Stimulated activated naive B cell treated with anti-CD40 and anti-IgM and Interleukin-4, amounts not matched to agents 10 μg/mL and 1 μg/mL and 100 μg/mL, for 72 hours (primary cell): ENCODE measurements at regions not wholly inside any gene's neighbourhood (a gene's known extent, or its start where the extent isn't known, plus 50 kb on each side); places are given as distances from the start of the nearest gene placed in this dataset.

ENCODE experiments used
- ATAC-seq, 2 donors: fragments of 150-1000 bp; cut with Tn5 transposase; replicated peaks; 2 replicates each; pipeline ENCODE4 v1.10.0; 2021; ENCODE audit warnings: moderate library complexity in 1 of 2
- DNase-seq: peaks from one replicate; pipeline ENCODE4 v3.0.0; 2021
- H3K27ac Mint-ChIP-seq: one replicate; pipeline ENCODE4 v1.8.0; 2022; ENCODE audit warnings: mild to moderate bottlenecking, mixed read lengths
- H3K27me3 Mint-ChIP-seq, 2 donors: one replicate each; pipeline ENCODE4 v1.8.0; 2022; ENCODE audit warnings: mixed read lengths in 2 of 2
- H3K36me3 Mint-ChIP-seq, 2 donors: one replicate each; pipeline ENCODE4 v1.8.0; 2022; ENCODE audit warnings: mixed read lengths in 2 of 2, mild to moderate bottlenecking in 1 of 2
- H3K4me1 Mint-ChIP-seq, 2 donors: one replicate each; pipeline ENCODE4 v1.8.0; 2022; ENCODE audit warnings: mixed read lengths in 2 of 2, mild to moderate bottlenecking in 1 of 2
- H3K4me3 Mint-ChIP-seq, 2 donors: one replicate each; pipeline ENCODE4 v1.8.0; 2022; ENCODE audit warnings: mild to moderate bottlenecking in 2 of 2, mixed read lengths in 2 of 2, moderate library complexity in 1 of 2
- H3K9me3 Mint-ChIP-seq, 2 donors: one replicate each; pipeline ENCODE4 v1.8.0; 2022; ENCODE audit warnings: mixed read lengths in 2 of 2, mild to moderate bottlenecking in 1 of 2

GRCh38 chr18:42588786-42589185 lies 526.7 kb downstream of the RIT2 start:
- no peaks in the 10 kb centered on the region for H3K27me3 Mint-ChIP-seq
- no peak for ATAC-seq
- no peak overlapping the region for H3K27ac Mint-ChIP-seq
- H3K9me3 Mint-ChIP-seq = peaks cover 0 to 5% of the 10 kb centered on the region in 2 donors
- no peak overlapping the region for H3K4me3 Mint-ChIP-seq
- no peaks in the 10 kb centered on the region for H3K36me3 Mint-ChIP-seq
- DNase-seq = no peak
- H3K4me1 Mint-ChIP-seq = no peaks in the 10 kb centered on the region

GRCh38 chr18:42604820-42605219 lies 510.7 kb downstream of the RIT2 start:
- no peaks in the 10 kb centered on the region for H3K36me3 Mint-ChIP-seq
- DNase-seq (no peak), ATAC-seq (no peak)
- no peaks in the 10 kb centered on the region for H3K27me3 Mint-ChIP-seq
- peaks cover 0 to 8% of the 10 kb centered on the region in 2 donors for H3K9me3 Mint-ChIP-seq
- no peak overlapping the region for H3K4me3 Mint-ChIP-seq
- H3K27ac Mint-ChIP-seq = no peak overlapping the region
- H3K4me1 Mint-ChIP-seq = no peaks in the 10 kb centered on the region

- Mint-ChIP-seq H3K36me3 (no peaks in the 10 kb centered on the region), H3K9me3 (peaks cover 0 to 8% of the 10 kb centered on the region in 2 donors), H3K27ac (no peak overlapping the region), H3K27me3 (no peaks in the 10 kb centered on the region), H3K4me1 (no peaks in the 10 kb centered on the region), H3K4me3 (no peak overlapping the region)
- DNase-seq (no peak), ATAC-seq (no peak)
These were observed 508.5 kb downstream of the RIT2 start for GRCh38 chr18:42606886-42607495.

- no peaks in the 10 kb centered on the region for H3K36me3 Mint-ChIP-seq
- peaks cover 0 to 4% of the 10 kb centered on the region in 2 donors for H3K9me3 Mint-ChIP-seq
- H3K27me3 Mint-ChIP-seq = no peaks in the 10 kb centered on the region
- H3K4me1 Mint-ChIP-seq = no peaks in the 10 kb centered on the region
- H3K27ac Mint-ChIP-seq = no peak overlapping the region
- no peak for DNase-seq
- ATAC-seq = no peak
- no peak overlapping the region for H3K4me3 Mint-ChIP-seq
These were observed 504.4 kb downstream of the RIT2 start for GRCh38 chr18:42611134-42611533.

- DNase-seq (no peak), ATAC-seq (no peak)
- H3K4me3 Mint-ChIP-seq = no peak overlapping the region
- no peaks in the 10 kb centered on the region for H3K36me3 Mint-ChIP-seq
- no peaks in the 10 kb centered on the region for H3K9me3 Mint-ChIP-seq
- no peak overlapping the region for H3K27ac Mint-ChIP-seq
- no peaks in the 10 kb centered on the region for H3K27me3 Mint-ChIP-seq
- H3K4me1 Mint-ChIP-seq = no peaks in the 10 kb centered on the region
These were observed 500.7 kb downstream of the RIT2 start for GRCh38 chr18:42614619-42615293.

- H3K9me3 Mint-ChIP-seq = no peaks in the 10 kb centered on the region
- no peak for DNase-seq
- H3K27me3 Mint-ChIP-seq = no peaks in the 10 kb centered on the region
- H3K27ac Mint-ChIP-seq = no peak overlapping the region
- ATAC-seq = no peak
- no peak overlapping the region for H3K4me3 Mint-ChIP-seq
- H3K4me1 Mint-ChIP-seq = no peaks in the 10 kb centered on the region
- H3K36me3 Mint-ChIP-seq = no peaks in the 10 kb centered on the region
These were observed 498.3 kb downstream of the RIT2 start for GRCh38 chr18:42617221-42617620.

GRCh38 chr18:42619771-42620170 lies 495.7 kb downstream of the RIT2 start:
- no peak overlapping the region for H3K27ac Mint-ChIP-seq
- ATAC-seq (no peak), DNase-seq (no peak)
- H3K27me3 Mint-ChIP-seq = no peaks in the 10 kb centered on the region
- no peaks in the 10 kb centered on the region for H3K36me3 Mint-ChIP-seq
- H3K4me1 Mint-ChIP-seq = no peaks in the 10 kb centered on the region
- no peaks in the 10 kb centered on the region for H3K9me3 Mint-ChIP-seq
- H3K4me3 Mint-ChIP-seq = no peak overlapping the region

GRCh38 chr18:42620657-42621056 lies 494.8 kb downstream of the RIT2 start:
- Mint-ChIP-seq H3K9me3 (peaks cover 0 to 2% of the 10 kb centered on the region in 2 donors), H3K36me3 (no peaks in the 10 kb centered on the region), H3K4me1 (no peaks in the 10 kb centered on the region), H3K4me3 (no peak overlapping the region), H3K27me3 (no peaks in the 10 kb centered on the region), H3K27ac (no peak overlapping the region)
- no peak for ATAC-seq
- DNase-seq = no peak

- H3K27me3 Mint-ChIP-seq = no peaks in the 10 kb centered on the region
- no peak overlapping the region for H3K4me3 Mint-ChIP-seq
- no peaks in the 10 kb centered on the region for H3K36me3 Mint-ChIP-seq
- ATAC-seq = no peak
- H3K27ac Mint-ChIP-seq = no peak overlapping the region
- peaks cover 0 to 4% of the 10 kb centered on the region in 2 donors for H3K9me3 Mint-ChIP-seq
- H3K4me1 Mint-ChIP-seq = no peaks in the 10 kb centered on the region
- DNase-seq = no peak
These were observed 491.6 kb downstream of the RIT2 start for GRCh38 chr18:42623935-42624334.

GRCh38 chr18:42632801-42633200 lies 482.7 kb downstream of the RIT2 start:
- H3K4me1 Mint-ChIP-seq = no peaks in the 10 kb centered on the region
- no peaks in the 10 kb centered on the region for H3K27me3 Mint-ChIP-seq
- H3K4me3 Mint-ChIP-seq = no peak overlapping the region
- H3K9me3 Mint-ChIP-seq = no peaks in the 10 kb centered on the region
- no peak for ATAC-seq
- DNase-seq = no peak
- H3K27ac Mint-ChIP-seq = no peak overlapping the region
- H3K36me3 Mint-ChIP-seq = no peaks in the 10 kb centered on the region

- DNase-seq = no peak
- H3K4me1 Mint-ChIP-seq = no peaks in the 10 kb centered on the region
- no peak overlapping the region for H3K4me3 Mint-ChIP-seq
- no peak overlapping the region for H3K27ac Mint-ChIP-seq
- no peaks in the 10 kb centered on the region for H3K27me3 Mint-ChIP-seq
- ATAC-seq = no peak
- no peaks in the 10 kb centered on the region for H3K36me3 Mint-ChIP-seq
- H3K9me3 Mint-ChIP-seq = no peaks in the 10 kb centered on the region
These were observed 480.0 kb downstream of the RIT2 start for GRCh38 chr18:42635378-42636048.

GRCh38 chr18:42636309-42636708 lies 479.2 kb downstream of the RIT2 start:
- no peaks in the 10 kb centered on the region for H3K9me3 Mint-ChIP-seq
- DNase-seq (no peak), ATAC-seq (no peak)
- H3K36me3 Mint-ChIP-seq = no peaks in the 10 kb centered on the region
- H3K27me3 Mint-ChIP-seq = no peaks in the 10 kb centered on the region
- no peaks in the 10 kb centered on the region for H3K4me1 Mint-ChIP-seq
- no peak overlapping the region for H3K4me3 Mint-ChIP-seq
- H3K27ac Mint-ChIP-seq = no peak overlapping the region

GRCh38 chr18:42640160-42640559 lies 475.3 kb downstream of the RIT2 start:
- no peaks in the 10 kb centered on the region for H3K9me3 Mint-ChIP-seq
- no peaks in the 10 kb centered on the region for H3K4me1 Mint-ChIP-seq
- no peak overlapping the region for H3K27ac Mint-ChIP-seq
- DNase-seq (no peak), ATAC-seq (no peak)
- no peak overlapping the region for H3K4me3 Mint-ChIP-seq
- no peaks in the 10 kb centered on the region for H3K36me3 Mint-ChIP-seq
- H3K27me3 Mint-ChIP-seq = no peaks in the 10 kb centered on the region

- H3K9me3 Mint-ChIP-seq = no peaks in the 10 kb centered on the region
- no peak for ATAC-seq
- no peak overlapping the region for H3K27ac Mint-ChIP-seq
- no peak for DNase-seq
- no peaks in the 10 kb centered on the region for H3K27me3 Mint-ChIP-seq
- H3K36me3 Mint-ChIP-seq = no peaks in the 10 kb centered on the region
- no peaks in the 10 kb centered on the region for H3K4me1 Mint-ChIP-seq
- H3K4me3 Mint-ChIP-seq = no peak overlapping the region
These were observed 473.5 kb downstream of the RIT2 start for GRCh38 chr18:42641996-42642395.

- no peaks in the 10 kb centered on the region for H3K27me3 Mint-ChIP-seq
These were observed 470.8 kb downstream of the RIT2 start for GRCh38 chr18:42644729-42645131.

More at GRCh38 chr18:42644729-42645131, 470.8 kb downstream of the RIT2 start:
- ATAC-seq (no peak), DNase-seq (no peak)
- Mint-ChIP-seq H3K9me3 (peaks cover under 1% of the 10 kb centered on the region in 2 donors), H3K4me3 (no peak overlapping the region), H3K4me1 (no peaks in the 10 kb centered on the region), H3K27ac (no peak overlapping the region), H3K36me3 (no peaks in the 10 kb centered on the region)
